ENCODE measurements at regions not wholly inside any gene's neighbourhood (a gene's known extent, or its start where the extent isn't known, plus 50 kb on each side); places are given as distances from the start of the nearest gene placed in this dataset.

- no peak for TF ChIP-seq CTCF (IDR thresholded peaks at IDR 0.05; ENCODE audit: low read depth, low read length)
- no peak for DNase-seq (ENCODE audit: extremely low read depth, low read depth)
Measured at GRCh38 chr9:99282406-99282805, 60.3 kb downstream of the SEC61B start.

DNA sequence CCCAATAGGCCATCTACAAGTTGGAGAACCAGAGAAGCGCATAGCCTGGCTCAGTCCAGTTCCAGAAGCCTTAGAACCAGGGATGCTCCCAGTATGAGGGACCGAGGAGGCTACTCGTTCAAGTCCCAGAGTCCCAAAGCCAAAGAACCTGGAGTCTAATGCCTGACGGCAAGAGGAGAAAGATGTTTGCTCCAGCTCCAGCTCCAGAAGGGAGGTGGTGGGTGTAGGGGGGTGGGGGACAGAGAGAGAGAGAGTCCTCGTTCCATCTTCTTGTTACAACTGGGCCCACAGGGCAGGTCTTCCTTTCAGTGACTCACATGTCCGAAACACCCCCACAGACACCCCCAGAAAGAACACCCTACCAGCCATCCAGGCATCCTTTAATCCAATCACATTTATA is 63.9 kb downstream of the SEC61B start:
- no peak for DNase-seq (ENCODE audit: extremely low read depth, low read depth)
- TF ChIP-seq CTCF (IDR thresholded peaks at IDR 0.05; ENCODE audit: low read depth, low read length), result no peak

DNA sequence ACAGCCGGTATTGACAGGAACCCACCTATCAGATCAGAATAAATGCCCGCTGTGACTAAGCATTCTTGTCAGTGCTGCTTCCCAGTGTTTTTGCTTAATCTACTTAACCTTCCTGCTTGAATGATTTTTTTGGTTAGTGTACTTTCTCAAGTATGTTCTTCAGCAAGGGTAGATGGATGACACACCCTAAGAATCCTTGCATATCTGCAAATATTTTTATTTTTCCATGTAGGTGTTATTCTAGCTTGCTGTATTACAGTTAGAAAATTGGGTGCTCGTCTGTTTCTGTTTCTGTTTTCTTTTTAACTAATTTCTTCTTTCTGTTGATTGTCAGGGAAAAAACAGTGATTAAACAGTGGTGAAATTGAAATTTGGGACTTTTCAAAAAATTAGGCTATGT is 64.5 kb downstream of the SEC61B start:
- no peak for DNase-seq (ENCODE audit: extremely low read depth, low read depth)
- TF ChIP-seq CTCF (IDR thresholded peaks at IDR 0.05; ENCODE audit: low read depth, low read length), result no peak

- TF ChIP-seq CTCF (IDR thresholded peaks at IDR 0.05; ENCODE audit: low read depth, low read length), result no peak
- DNase-seq (ENCODE audit: extremely low read depth, low read depth), result no peak
Measured at GRCh38 chr9:99287641-99288040, 65.6 kb downstream of the SEC61B start.

- no peak for TF ChIP-seq CTCF (IDR thresholded peaks at IDR 0.05; ENCODE audit: low read depth, low read length)
Measured at GRCh38 chr9:99288830-99289229, 66.7 kb downstream of the SEC61B start.

DNA sequence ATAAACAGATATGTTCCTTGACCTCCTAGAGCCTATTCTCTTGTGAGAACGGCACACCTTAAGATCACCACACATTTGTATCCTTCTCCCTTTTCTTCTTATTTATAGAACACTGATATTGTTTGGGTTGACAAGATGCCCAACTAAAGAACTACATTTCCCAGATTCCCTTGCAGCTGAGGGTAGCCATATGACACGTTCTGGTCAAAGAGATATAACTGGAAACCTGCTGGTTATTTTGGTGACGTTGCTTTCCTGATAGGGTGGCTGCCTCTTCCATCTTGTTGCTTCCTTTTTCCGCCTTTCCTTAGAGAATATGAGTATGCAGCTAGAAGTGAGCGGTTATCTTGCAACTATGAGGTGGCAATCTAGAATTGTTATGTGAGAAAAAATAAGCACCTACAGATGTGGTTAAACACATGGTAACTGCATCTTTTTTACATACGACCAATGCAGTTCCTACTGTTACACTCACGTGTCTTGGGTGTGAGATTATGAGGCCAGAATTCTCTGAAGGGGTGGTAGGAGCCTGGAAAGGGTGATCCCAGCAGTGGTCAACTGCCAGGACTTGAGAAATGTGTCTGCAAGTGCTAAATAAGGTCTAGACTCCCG is 72.9 kb downstream of the SEC61B start:
- no peak for TF ChIP-seq CTCF (IDR thresholded peaks at IDR 0.05; ENCODE audit: low read depth, low read length)
- no peak for DNase-seq (ENCODE audit: extremely low read depth, low read depth)

More at GRCh38 chr9:99288830-99289229, 66.7 kb downstream of the SEC61B start:
- DNase-seq (ENCODE audit: extremely low read depth, low read depth), result no peak

DNA sequence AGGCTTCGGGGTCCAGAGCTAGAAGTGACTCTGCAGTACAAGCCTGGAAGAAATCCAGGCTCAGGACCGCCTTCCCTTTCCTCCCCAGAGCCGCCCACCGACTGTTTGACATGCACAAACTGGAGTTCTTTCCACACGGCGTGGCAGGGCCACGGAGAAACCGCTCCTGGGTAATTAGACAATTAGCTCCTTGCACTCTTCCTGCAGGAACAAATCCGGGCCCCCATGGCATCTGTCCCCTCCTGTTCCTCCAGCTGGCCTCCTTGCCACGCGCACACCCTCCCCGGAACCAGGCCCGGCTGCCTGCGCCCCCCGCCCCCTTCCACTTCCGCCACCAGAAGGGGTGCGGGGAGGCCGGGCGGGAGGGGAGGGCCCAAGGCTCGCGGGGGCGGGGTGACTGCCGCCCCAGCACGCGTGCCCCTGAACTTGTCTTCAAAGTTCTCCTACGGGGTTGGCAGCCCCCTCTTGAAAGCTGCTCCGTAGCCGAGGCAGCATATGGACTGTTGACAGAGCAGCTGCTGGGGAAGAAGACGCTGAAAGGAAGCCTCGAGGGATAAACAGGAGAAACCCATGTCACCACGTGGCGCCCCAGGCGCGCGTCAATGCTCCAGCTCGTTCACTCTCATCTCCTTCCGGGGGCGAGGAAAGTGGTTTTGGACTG is 74.3 kb downstream of the SEC61B start:
- DNase-seq (ENCODE audit: extremely low read depth, low read depth), result no peak
- no peak for TF ChIP-seq CTCF (IDR thresholded peaks at IDR 0.05; ENCODE audit: low read depth, low read length)
